Activated B cell treated with CpG ODN at 0.5 μM for 24 hours (primary cell): ENCODE measurements at regions not wholly inside any gene's neighbourhood (a gene's known extent, or its start where the extent isn't known, plus 50 kb on each side); places are given as distances from the start of the nearest gene placed in this dataset.

ENCODE experiments used
- ATAC-seq: fragments of 200-7000 bp; cut with Tn5 transposase; one replicate; pipeline ENCODE4 v1.10.0; 2021; ENCODE audit warnings: low read depth, mild to moderate bottlenecking, moderate library complexity
- CTCF ChIA-PET: fragments of 350-600 bp; sonication (Branson Sonifier 250); formaldehyde crosslinking; loops from one replicate; lab custom pipeline; 2021; ENCODE audit warnings: antibody characterized with exemption; lab: Charles Lee
- POLR2A ChIA-PET: fragments of 350-600 bp; sonication (Branson Sonifier 250); formaldehyde crosslinking; loops from one replicate; lab custom pipeline; 2021; ENCODE audit warnings: antibody characterized with exemption; lab: Charles Lee
- DNase-seq: peaks from one replicate; pipeline ENCODE4 v3.0.0; 2022
- H3K27ac Mint-ChIP-seq: one replicate; pipeline ENCODE4 v1.8.0; 2020; ENCODE audit warnings: mixed read lengths
- H3K27me3 Mint-ChIP-seq: one replicate; pipeline ENCODE4 v1.8.0; 2021; ENCODE audit warnings: mixed read lengths
- H3K36me3 Mint-ChIP-seq: one replicate; pipeline ENCODE4 v1.8.0; 2021; ENCODE audit warnings: low read depth, mixed read lengths
- H3K4me1 Mint-ChIP-seq: one replicate; pipeline ENCODE4 v1.8.0; 2021; ENCODE audit warnings: mixed read lengths
- H3K4me3 Mint-ChIP-seq: one replicate; pipeline ENCODE4 v1.8.0; 2020; ENCODE audit warnings: mild to moderate bottlenecking, mixed read lengths
- H3K9me3 Mint-ChIP-seq: one replicate; pipeline ENCODE4 v1.8.0; 2020; ENCODE audit warnings: mixed read lengths
- intact Hi-C: fragments of 100-400 bp; cut with micrococcal nuclease; formaldehyde crosslinking; loops from one replicate; pipeline ENCODE4 v1.15.1; 2024
- TF ChIP-seq, protein P1 (sequence below): fragments of 200-600 bp; IDR thresholded peaks from one replicate; pipeline ENCODE4 v1.8.0; 2022; ENCODE audit warnings: antibody characterized with exemption, mild to moderate bottlenecking

DNA sequence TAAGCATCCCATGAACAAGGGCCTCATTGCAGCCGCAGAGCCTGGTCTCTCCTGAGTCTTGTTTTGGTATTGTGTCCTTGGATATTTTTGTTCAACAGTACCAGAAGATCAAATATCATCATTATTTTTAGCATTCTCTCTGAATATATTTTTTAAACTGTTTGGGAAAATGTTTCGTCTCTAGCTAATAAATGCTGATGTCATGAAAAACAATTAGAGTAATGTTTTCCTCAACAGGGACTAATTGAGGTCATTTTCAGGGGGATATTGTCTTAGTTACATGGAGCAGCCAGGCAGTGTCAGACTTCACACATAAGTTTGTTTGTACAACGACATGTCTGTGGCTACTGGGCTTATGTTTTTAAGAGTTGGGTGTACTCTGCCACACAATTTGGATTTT, 805.3 kb upstream of the SOX9 start:
- H3K4me3 Mint-ChIP-seq: no peak overlapping the region
- ChIA-PET POLR2A (no interaction called here), CTCF (no interaction called here)
- ATAC-seq (no peak), DNase-seq (no peak)
- peaks cover 8% of the 10 kb centered on the region for H3K9me3 Mint-ChIP-seq
- H3K4me1 Mint-ChIP-seq: no peaks in the 10 kb centered on the region
- intact Hi-C loops: no loop called here
- TF ChIP-seq, protein P1, sequence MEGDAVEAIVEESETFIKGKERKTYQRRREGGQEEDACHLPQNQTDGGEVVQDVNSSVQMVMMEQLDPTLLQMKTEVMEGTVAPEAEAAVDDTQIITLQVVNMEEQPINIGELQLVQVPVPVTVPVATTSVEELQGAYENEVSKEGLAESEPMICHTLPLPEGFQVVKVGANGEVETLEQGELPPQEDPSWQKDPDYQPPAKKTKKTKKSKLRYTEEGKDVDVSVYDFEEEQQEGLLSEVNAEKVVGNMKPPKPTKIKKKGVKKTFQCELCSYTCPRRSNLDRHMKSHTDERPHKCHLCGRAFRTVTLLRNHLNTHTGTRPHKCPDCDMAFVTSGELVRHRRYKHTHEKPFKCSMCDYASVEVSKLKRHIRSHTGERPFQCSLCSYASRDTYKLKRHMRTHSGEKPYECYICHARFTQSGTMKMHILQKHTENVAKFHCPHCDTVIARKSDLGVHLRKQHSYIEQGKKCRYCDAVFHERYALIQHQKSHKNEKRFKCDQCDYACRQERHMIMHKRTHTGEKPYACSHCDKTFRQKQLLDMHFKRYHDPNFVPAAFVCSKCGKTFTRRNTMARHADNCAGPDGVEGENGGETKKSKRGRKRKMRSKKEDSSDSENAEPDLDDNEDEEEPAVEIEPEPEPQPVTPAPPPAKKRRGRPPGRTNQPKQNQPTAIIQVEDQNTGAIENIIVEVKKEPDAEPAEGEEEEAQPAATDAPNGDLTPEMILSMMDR: no peak
- no peaks in the 10 kb centered on the region for H3K36me3 Mint-ChIP-seq
- no peaks in the 10 kb centered on the region for H3K27me3 Mint-ChIP-seq
- no peak overlapping the region for H3K27ac Mint-ChIP-seq

DNA sequence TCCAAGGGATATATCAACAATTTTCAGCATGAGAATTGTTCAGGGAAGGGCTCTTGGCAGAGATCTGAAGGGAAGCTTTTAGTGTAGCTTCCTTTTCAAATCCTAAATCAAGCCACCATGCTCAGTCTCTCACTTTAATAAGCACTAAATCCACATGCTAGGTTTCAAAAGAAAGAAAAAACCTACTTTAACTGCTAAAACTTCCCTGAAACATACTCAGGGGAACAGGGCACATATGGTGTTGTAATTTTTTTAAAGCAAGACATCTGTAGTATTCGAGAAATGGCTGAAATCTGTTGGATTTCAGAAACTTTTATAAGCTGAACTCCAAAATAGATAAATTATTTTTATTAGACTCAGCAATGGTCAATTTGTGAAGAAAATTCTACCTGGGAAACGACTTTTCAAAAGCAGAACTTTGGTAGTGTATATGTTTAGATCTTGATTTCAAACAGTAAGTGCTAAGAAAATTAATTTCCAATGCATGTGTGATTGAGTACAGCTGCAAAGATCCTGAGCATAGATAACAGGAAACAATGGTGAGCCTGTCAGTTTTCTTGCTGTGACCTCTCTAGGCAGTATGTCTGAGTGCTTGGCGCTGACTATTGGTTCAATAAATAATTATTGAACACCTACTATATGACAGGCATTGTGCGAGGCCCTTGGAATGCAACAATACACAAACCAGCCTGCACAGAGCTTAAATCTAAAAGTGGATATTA, 804.5 kb upstream of the SOX9 start:
- H3K4me3 Mint-ChIP-seq: no peak overlapping the region
- ChIA-PET CTCF (no interaction called here), POLR2A (no interaction called here)
- H3K27ac Mint-ChIP-seq: no peak overlapping the region
- ATAC-seq (no peak), DNase-seq (no peak)
- no peaks in the 10 kb centered on the region for H3K36me3 Mint-ChIP-seq
- no peaks in the 10 kb centered on the region for H3K4me1 Mint-ChIP-seq
- intact Hi-C loops: no loop called here
- H3K27me3 Mint-ChIP-seq: no peaks in the 10 kb centered on the region
- TF ChIP-seq, protein P1: no peak
- H3K9me3 Mint-ChIP-seq: peaks cover 8% of the 10 kb centered on the region

DNA sequence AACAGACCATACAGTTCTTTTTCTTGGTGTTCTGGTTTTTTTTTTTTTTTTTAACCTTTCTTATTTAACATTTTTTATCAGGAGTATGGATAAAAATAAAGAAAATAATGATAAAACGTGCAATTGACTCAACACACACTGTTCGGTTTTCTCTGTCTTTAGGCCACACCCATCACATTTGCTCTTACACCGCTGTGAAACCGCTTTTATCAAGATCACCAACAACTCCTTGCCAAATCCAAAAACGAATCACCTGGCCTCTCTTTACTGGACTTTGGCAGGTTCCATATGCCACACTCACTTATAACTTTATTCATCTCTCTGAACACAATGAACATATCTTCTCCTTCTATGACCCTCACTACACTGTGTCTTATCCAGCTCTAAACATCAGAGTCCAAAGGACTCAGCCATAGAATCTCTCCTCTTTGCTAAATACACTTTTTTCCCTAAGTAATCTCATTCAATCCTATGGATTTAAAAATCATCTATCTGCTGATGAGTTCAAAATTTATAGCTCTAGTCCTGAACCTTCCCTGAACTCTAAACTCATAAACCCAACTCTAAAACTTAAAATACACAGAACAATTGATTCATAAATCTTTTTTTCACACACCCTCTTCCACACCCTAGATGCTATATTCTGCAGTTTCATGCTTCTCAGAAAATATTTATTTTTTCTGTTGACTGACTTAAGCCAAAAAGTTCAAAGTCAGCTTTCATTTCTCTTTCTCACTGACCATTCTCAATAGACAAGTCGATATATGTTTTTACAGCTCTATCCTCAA, 800.6 kb upstream of the SOX9 start:
- H3K4me1 Mint-ChIP-seq: no peaks in the 10 kb centered on the region
- H3K4me3 Mint-ChIP-seq: no peak overlapping the region
- ATAC-seq (no peak), DNase-seq (no peak)
- TF ChIP-seq, protein P1: no peak
- H3K27me3 Mint-ChIP-seq: no peaks in the 10 kb centered on the region
- intact Hi-C loops: no loop called here
- peaks cover 11% of the 10 kb centered on the region for H3K9me3 Mint-ChIP-seq
- no peak overlapping the region for H3K27ac Mint-ChIP-seq
- H3K36me3 Mint-ChIP-seq: no peaks in the 10 kb centered on the region
- ChIA-PET CTCF (no interaction called here), POLR2A (no interaction called here)

DNA sequence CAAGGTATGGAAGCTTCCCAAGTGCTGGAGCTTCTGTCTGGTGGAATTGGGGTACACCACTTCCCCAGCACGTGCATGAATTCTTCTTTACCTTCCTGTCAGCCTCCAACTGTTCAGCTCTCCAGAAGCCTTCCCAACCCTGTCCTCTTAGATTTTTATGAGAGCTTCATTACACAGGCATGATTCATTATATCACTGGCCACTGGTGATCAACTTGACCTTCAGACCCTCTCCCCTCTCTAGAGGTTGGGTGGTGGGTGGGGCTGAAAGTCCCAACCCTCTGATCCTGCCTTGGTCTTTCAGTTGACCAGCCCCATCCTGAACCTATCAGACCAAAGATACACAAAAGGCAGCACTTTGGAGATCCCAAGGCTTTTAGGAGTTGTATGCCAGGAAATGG, 795.7 kb upstream of the SOX9 start:
- CTCF ChIA-PET: no interaction called here
- H3K36me3 Mint-ChIP-seq: no peaks in the 10 kb centered on the region
- peaks cover 7% of the 10 kb centered on the region for H3K9me3 Mint-ChIP-seq
- no peak for DNase-seq
- ATAC-seq: no peak
- H3K27me3 Mint-ChIP-seq: no peaks in the 10 kb centered on the region
- no peaks in the 10 kb centered on the region for H3K4me1 Mint-ChIP-seq
- H3K4me3 Mint-ChIP-seq: no peak overlapping the region
- intact Hi-C loops: no loop called here
- TF ChIP-seq, protein P1: no peak
- POLR2A ChIA-PET: no interaction called here
- no peak overlapping the region for H3K27ac Mint-ChIP-seq

DNA sequence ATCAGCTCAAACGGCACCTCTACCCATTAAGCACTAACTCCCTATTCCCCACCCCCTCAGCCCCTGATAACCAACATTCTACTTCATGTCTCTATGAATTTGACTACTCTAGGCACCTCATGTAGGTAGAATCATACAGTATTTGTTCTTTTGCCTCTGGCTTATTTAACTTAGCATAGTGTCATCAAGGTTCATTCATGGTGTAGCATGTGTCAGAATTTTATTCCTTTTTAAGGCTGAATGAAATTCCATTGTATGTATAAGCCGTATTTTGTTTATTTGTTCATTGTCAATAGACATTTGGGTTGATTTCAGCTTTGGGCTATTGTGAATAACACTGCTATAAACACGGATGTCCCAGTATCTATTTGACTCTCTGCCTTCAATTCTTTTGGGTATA, 794.9 kb upstream of the SOX9 start:
- H3K36me3 Mint-ChIP-seq: no peaks in the 10 kb centered on the region
- no peak overlapping the region for H3K27ac Mint-ChIP-seq
- no peaks in the 10 kb centered on the region for H3K4me1 Mint-ChIP-seq
- no peak for ATAC-seq
- CTCF ChIA-PET: no interaction called here
- H3K9me3 Mint-ChIP-seq: peaks cover 4% of the 10 kb centered on the region
- TF ChIP-seq, protein P1: no peak
- H3K4me3 Mint-ChIP-seq: no peak overlapping the region
- POLR2A ChIA-PET: no interaction called here
- DNase-seq: no peak
- intact Hi-C loops: no loop called here
- H3K27me3 Mint-ChIP-seq: no peaks in the 10 kb centered on the region
